PC-3 (cell line): ENCODE measurements at regions not wholly inside any gene's neighbourhood (a gene's known extent, or its start where the extent isn't known, plus 50 kb on each side); places are given as distances from the start of the nearest gene placed in this dataset.

Experiments
- ATAC-seq: fragments of 200-7000 bp; cut with Tn5 transposase; 2 replicates; pipeline ENCODE4 v1.9.1; 2020; ENCODE audit warnings: mild to moderate bottlenecking, moderate library complexity
- BruUV-seq: library from RNA; stranded (reverse); fragments of 400-500 nt; replicated peaks from 2 replicates; lab custom pipeline; 2021; lab: Mats Ljungman, UMichigan
- CTCF ChIA-PET: fragments of 300-600 bp; sonication (Branson Sonifier 250); formaldehyde crosslinking; loops from one replicate; lab custom pipeline; 2022; ENCODE audit warnings: antibody characterized with exemption; lab: Charles Lee
- POLR2A ChIA-PET: fragments of 300-600 bp; sonication (Branson Sonifier 250); formaldehyde crosslinking; loops from one replicate; lab custom pipeline; 2022; ENCODE audit warnings: antibody characterized with exemption; ENCODE audit not compliant: unreplicated experiment; lab: Charles Lee
- DNase-seq: peaks from one replicate; pipeline ENCODE4 v3.0.0-alpha.2; 2015
- H2AFZ ChIP-seq: fragments of 300-600 bp; sonication (generic); 2 replicates; pipeline ENCODE4 v1.6.0; 2016; ENCODE audit warnings: antibody characterized with exemption, low read length
- H3F3A ChIP-seq: fragments of 300-600 bp; sonication (generic); one replicate; pipeline ENCODE4 v1.6.0; 2017; ENCODE audit warnings: antibody characterized with exemption, low read length, control low read depth, mild to moderate bottlenecking; ENCODE audit not compliant: unreplicated experiment
- H3K27ac ChIP-seq: fragments of 300-600 bp; sonication (generic); 2 replicates; pipeline ENCODE4 v1.5.1; 2016; ENCODE audit warnings: mild to moderate bottlenecking, low read length
- H3K27me3 ChIP-seq: fragments of 300-600 bp; sonication (generic); 2 replicates; pipeline ENCODE4 v1.6.1; 2016; ENCODE audit warnings: low read length, mixed read lengths
- H3K36me3 ChIP-seq: fragments of 300-600 bp; sonication (generic); 2 replicates; pipeline ENCODE4 v1.6.1; 2016; ENCODE audit warnings: low read depth, mixed run types, low read length, mixed read lengths
- H3K4me1 ChIP-seq: fragments of 300-600 bp; sonication (generic); 2 replicates; pipeline ENCODE4 v1.5.1; 2016; ENCODE audit warnings: low read length; ENCODE audit not compliant: insufficient read depth
- H3K4me2 ChIP-seq: fragments of 300-600 bp; sonication (generic); 2 replicates; pipeline ENCODE4 v1.6.0; 2016; ENCODE audit warnings: low read length
- H3K4me3 ChIP-seq: fragments of 300-600 bp; sonication (generic); 2 replicates; pipeline ENCODE4 v1.5.1; 2016; ENCODE audit warnings: mild to moderate bottlenecking, low read length, mixed read lengths
- H3K79me2 ChIP-seq: fragments of 300-600 bp; sonication (generic); 2 replicates; pipeline ENCODE4 v1.6.1; 2017; ENCODE audit warnings: low read length, mixed read lengths
- H3K9ac ChIP-seq: fragments of 300-600 bp; sonication (generic); 2 replicates; pipeline ENCODE4 v1.6.0; 2016; ENCODE audit warnings: mild to moderate bottlenecking, low read length
- H3K9me2 ChIP-seq: fragments of 300-600 bp; sonication (generic); replicated peaks from 2 replicates; pipeline ENCODE4 v1.6.1; 2016; ENCODE audit warnings: mixed run types, low read length, mixed read lengths
- H3K9me3 ChIP-seq: fragments of 300-600 bp; sonication (generic); 2 replicates; pipeline ENCODE4 v1.6.1; 2016; ENCODE audit warnings: low read length, mixed read lengths
- H4K20me1 ChIP-seq: fragments of 300-600 bp; sonication (generic); 2 replicates; pipeline ENCODE4 v1.6.1; 2016; ENCODE audit warnings: low read length, mixed read lengths
- CTCF ChIP-seq: fragments of 300-600 bp; sonication (generic); conservative IDR thresholded peaks from 2 replicates; pipeline ENCODE4 v1.5.1; 2017; ENCODE audit warnings: antibody characterized with exemption, low read depth, mild to moderate bottlenecking, low read length
- EZH2 ChIP-seq: fragments of 300-600 bp; sonication (generic); IDR thresholded peaks from one replicate; pipeline ENCODE4 v1.6.1; 2017; ENCODE audit warnings: antibody characterized with exemption, mild to moderate bottlenecking, low read length; ENCODE audit not compliant: unreplicated experiment
- EZH2phosphoT487 ChIP-seq: fragments of 300-600 bp; sonication (generic); IDR thresholded peaks from 2 replicates; pipeline ENCODE4 v1.6.1; 2018; ENCODE audit warnings: mild to moderate bottlenecking, antibody characterized with exemption, low read length, borderline replicate concordance
- intact Hi-C: fragments of 100-400 bp; cut with micrococcal nuclease; formaldehyde crosslinking; loops from 2 replicates; pipeline ENCODE4 v1.9.0; 2023

- Histone ChIP-seq H3F3A (no peaks in the 10 kb centered on the region), H4K20me1 (no peaks in the 10 kb centered on the region), H3K27me3 (peaks cover 10% of the 10 kb centered on the region; the same call in 1 of the 2 replicates), H3K27ac (no peak overlapping the region), H3K4me1 (no peaks in the 10 kb centered on the region), H3K9ac (no peak overlapping the region), H2AFZ (no peak overlapping the region), H3K9me2 (no peaks in the 10 kb centered on the region), H3K4me3 (no peak overlapping the region), H3K9me3 (no peaks in the 10 kb centered on the region), H3K4me2 (no peak overlapping the region), H3K36me3 (no peaks in the 10 kb centered on the region), H3K79me2 (no peaks in the 10 kb centered on the region)
- BruUV-seq: no TSS peak
- ChIA-PET POLR2A (no interaction called here), CTCF (no interaction called here)
- DNase-seq: no peak
- intact Hi-C loops: no loop called here
- TF ChIP-seq EZH2 (no peak), EZH2phosphoT487 (no peak), CTCF (no peak)
- ATAC-seq: no peak
These were observed 55.4 kb upstream of the PRSS1 start for GRCh38 chr7:142693911-142694310.

GRCh38 chr7:142690554-142691182 lies 58.6 kb upstream of the PRSS1 start:
- Histone ChIP-seq H3K36me3 (no peaks in the 10 kb centered on the region), H3K27me3 (peaks cover 17% of the 10 kb centered on the region), H3K9me3 (no peaks in the 10 kb centered on the region), H3K9me2 (no peaks in the 10 kb centered on the region), H3K4me3 (no peak overlapping the region), H4K20me1 (no peaks in the 10 kb centered on the region), H2AFZ (no peak overlapping the region), H3K9ac (no peak overlapping the region), H3K4me2 (no peak overlapping the region), H3K4me1 (no peaks in the 10 kb centered on the region), H3K27ac (no peak overlapping the region), H3F3A (no peaks in the 10 kb centered on the region), H3K79me2 (no peaks in the 10 kb centered on the region)
- intact Hi-C loops: no loop called here
- DNase-seq: no peak
- BruUV-seq: no TSS peak
- CTCF ChIA-PET: no interaction called here
- ATAC-seq: no peak
- TF ChIP-seq EZH2 (no peak), EZH2phosphoT487 (no peak), CTCF (no peak)
- POLR2A ChIA-PET: no interaction called here

GRCh38 chr7:142689439-142690120 lies 59.7 kb upstream of the PRSS1 start:
- no TSS peak for BruUV-seq
- no peaks in the 10 kb centered on the region for H3F3A ChIP-seq

More at GRCh38 chr7:142689439-142690120, 59.7 kb upstream of the PRSS1 start:
- ChIA-PET CTCF (interaction anchor here (0.6 to 1.5 kb wide), 2 partner anchors 15 to 94 kb away, joined by 3 to 5 read pairs; no protein-coding TSS in a partner anchor), POLR2A (no interaction called here)
- H3K9me3 ChIP-seq: no peaks in the 10 kb centered on the region
- H3K4me3 ChIP-seq: no peak overlapping the region
- H2AFZ ChIP-seq: no peak overlapping the region
- no peak overlapping the region for H3K4me2 ChIP-seq
- no peaks in the 10 kb centered on the region for H4K20me1 ChIP-seq
- intact Hi-C loops: loop anchor here (1.0 kb wide), 1 partner anchor 94 kb away; no protein-coding TSS in a partner anchor
- no peak overlapping the region for H3K27ac ChIP-seq
- no peaks in the 10 kb centered on the region for H3K79me2 ChIP-seq
- H3K36me3 ChIP-seq: no peaks in the 10 kb centered on the region
- DNase-seq (peak; percentile 36), ATAC-seq (peak; percentile 20; the same call in 1 of the 2 replicates)
- H3K9ac ChIP-seq: no peak overlapping the region
- no peaks in the 10 kb centered on the region for H3K9me2 ChIP-seq
- peaks cover 17% of the 10 kb centered on the region for H3K27me3 ChIP-seq
- TF ChIP-seq CTCF (peak; percentile 65), EZH2 (no peak), EZH2phosphoT487 (no peak)
- H3K4me1 ChIP-seq: no peaks in the 10 kb centered on the region
